ENCODE measurements at regions not wholly inside any gene's neighbourhood (a gene's known extent, or its start where the extent isn't known, plus 50 kb on each side); places are given as distances from the start of the nearest gene placed in this dataset.
"Not testable (repeated sequence)": the region's sequence is repeated elsewhere in the genome, so short reads cannot be mapped to it uniquely, and the experiment has no call there.

DNA sequence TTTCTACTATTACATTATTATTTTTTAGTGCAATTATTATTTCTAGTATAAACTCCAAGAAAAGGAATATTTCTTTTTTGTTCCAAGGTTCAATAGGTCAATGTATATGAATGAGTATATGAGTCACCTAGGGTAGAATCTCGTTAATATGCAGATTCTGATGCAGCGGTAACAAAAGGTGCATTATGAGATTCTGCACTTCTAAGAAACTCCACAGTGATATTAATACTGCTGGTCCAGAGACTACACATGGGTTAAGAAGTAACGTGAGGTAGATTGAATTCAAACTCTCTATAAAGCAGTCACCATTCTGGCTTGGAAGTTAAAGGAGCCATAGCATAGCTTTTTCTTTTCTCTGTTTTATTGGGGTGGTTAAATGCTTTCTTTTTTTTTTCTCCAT, 596.2 kb upstream of the TBL1XR1 start:
- peaks cover 17% of the 10 kb centered on the region for H3K4me1 ChIP-seq
- H3K4me3 ChIP-seq (ENCODE audit: low read depth, low read length): no peak overlapping the region
- H3K36me3 ChIP-seq: no peaks in the 10 kb centered on the region
- H3K27me3 ChIP-seq: no peaks in the 10 kb centered on the region
- no peak for DNase-seq
- no peaks in the 10 kb centered on the region for H3K9me3 ChIP-seq
- TF ChIP-seq, protein P1, sequence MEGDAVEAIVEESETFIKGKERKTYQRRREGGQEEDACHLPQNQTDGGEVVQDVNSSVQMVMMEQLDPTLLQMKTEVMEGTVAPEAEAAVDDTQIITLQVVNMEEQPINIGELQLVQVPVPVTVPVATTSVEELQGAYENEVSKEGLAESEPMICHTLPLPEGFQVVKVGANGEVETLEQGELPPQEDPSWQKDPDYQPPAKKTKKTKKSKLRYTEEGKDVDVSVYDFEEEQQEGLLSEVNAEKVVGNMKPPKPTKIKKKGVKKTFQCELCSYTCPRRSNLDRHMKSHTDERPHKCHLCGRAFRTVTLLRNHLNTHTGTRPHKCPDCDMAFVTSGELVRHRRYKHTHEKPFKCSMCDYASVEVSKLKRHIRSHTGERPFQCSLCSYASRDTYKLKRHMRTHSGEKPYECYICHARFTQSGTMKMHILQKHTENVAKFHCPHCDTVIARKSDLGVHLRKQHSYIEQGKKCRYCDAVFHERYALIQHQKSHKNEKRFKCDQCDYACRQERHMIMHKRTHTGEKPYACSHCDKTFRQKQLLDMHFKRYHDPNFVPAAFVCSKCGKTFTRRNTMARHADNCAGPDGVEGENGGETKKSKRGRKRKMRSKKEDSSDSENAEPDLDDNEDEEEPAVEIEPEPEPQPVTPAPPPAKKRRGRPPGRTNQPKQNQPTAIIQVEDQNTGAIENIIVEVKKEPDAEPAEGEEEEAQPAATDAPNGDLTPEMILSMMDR (IDR thresholded peaks at IDR 0.05; ENCODE audit: low read depth, low read length): no peak

DNA sequence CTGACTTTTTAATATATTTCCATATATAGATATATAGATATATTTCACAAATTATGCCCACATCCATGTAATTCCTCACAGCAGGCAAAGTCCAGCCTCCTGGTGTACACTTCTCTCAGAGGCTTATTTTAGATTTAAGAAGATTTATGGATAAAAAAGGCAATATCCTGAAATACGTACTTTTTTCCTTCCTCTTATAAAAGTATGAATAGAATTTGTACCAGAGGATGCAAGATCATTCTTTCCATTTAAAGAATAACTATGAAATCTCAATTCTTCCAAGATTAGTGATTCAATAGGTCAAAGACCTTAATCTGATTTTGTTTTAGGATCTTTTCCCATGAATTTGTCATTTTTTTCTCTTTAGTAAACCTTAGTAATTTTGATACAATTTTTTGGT, 597.9 kb upstream of the TBL1XR1 start:
- no peak for DNase-seq
- Histone ChIP-seq H3K36me3 (no peaks in the 10 kb centered on the region), H3K4me3 (ENCODE audit: low read depth, low read length) (no peak overlapping the region), H3K9me3 (no peaks in the 10 kb centered on the region), H3K27me3 (no peaks in the 10 kb centered on the region), H3K4me1 (peaks cover 8% of the 10 kb centered on the region; the same call in 1 of the 2 replicates)
- TF ChIP-seq, protein P1 (IDR thresholded peaks at IDR 0.05; ENCODE audit: low read depth, low read length): no peak

DNA sequence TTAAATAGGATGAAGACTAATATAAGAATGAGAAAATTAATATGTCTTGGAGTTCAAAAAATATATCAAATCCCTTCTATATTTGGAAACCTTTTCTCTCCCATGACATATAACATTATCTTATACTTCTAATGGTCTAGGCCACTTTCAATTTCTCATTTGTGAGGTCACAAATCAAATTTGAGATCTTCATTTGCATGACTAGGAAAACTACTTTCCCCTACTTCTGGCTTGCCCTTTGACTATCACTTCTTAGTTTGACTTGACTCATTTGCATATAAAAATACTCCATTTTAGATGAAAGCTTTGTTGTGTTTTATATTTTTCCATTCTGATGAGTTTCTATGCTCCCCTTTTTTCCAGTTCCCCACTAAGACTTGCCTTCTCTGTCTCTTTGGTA, 598.6 kb upstream of the TBL1XR1 start:
- TF ChIP-seq, protein P1 (IDR thresholded peaks at IDR 0.05; ENCODE audit: low read depth, low read length): no peak
- no peaks in the 10 kb centered on the region for H3K9me3 ChIP-seq
- H3K36me3 ChIP-seq: no peaks in the 10 kb centered on the region
- no peak overlapping the region for H3K4me3 ChIP-seq (ENCODE audit: low read depth, low read length)
- H3K27me3 ChIP-seq: no peaks in the 10 kb centered on the region
- peaks cover 8% of the 10 kb centered on the region; the same call in 1 of the 2 replicates for H3K4me1 ChIP-seq
- DNase-seq: no peak

DNA sequence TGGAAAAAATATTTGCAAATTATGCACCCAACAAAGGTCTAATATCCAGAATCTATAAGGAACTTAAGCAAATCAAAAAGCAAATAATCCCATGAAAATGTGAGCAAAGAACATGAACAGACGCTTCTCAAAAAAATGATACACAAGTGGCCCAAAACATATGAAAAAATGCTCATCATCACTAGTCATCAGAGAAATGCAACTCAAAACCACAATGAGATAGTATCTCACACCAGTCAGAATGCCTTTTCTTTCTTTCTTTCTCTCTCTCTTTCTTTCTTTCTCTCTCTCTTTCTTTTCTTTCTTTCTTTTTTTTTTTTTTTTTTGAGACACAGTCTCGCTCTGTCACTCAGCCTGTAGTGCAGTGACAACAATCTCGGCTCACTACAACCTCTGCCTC, 602.9 kb upstream of the TBL1XR1 start:
- not testable (repeated sequence) for H3K36me3 ChIP-seq; H3K4me1 ChIP-seq; DNase-seq; H3K9me3 ChIP-seq; H3K27me3 ChIP-seq; H3K4me3 ChIP-seq (ENCODE audit: low read depth, low read length)

DNA sequence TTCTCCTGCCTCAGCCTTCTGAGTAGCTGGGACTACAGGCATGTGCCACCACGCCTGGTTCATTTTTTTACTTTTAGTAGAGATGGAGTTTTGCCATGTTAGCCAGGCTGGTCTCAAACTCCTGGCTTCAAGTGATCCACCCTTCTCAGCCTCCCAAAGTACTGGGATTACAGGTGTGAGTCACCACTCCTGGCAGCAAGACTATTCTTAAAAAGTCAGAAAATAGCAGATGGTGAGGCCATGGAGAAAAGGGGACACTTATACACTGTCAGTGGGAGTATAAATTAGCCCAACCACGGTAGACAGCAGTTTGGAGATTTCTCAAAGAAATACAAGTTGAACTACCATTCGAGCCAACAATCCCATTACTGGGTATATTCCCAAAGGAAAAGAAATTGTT, 603.3 kb upstream of the TBL1XR1 start:
- Histone ChIP-seq H3K4me3 (ENCODE audit: low read depth, low read length) (no peak overlapping the region), H3K36me3 (no peaks in the 10 kb centered on the region), H3K4me1 (peaks cover 5% of the 10 kb centered on the region; the same call in 1 of the 2 replicates), H3K9me3 (no peaks in the 10 kb centered on the region), H3K27me3 (no peaks in the 10 kb centered on the region)
- DNase-seq: no peak
- TF ChIP-seq, protein P1 (IDR thresholded peaks at IDR 0.05; ENCODE audit: low read depth, low read length): no peak

DNA sequence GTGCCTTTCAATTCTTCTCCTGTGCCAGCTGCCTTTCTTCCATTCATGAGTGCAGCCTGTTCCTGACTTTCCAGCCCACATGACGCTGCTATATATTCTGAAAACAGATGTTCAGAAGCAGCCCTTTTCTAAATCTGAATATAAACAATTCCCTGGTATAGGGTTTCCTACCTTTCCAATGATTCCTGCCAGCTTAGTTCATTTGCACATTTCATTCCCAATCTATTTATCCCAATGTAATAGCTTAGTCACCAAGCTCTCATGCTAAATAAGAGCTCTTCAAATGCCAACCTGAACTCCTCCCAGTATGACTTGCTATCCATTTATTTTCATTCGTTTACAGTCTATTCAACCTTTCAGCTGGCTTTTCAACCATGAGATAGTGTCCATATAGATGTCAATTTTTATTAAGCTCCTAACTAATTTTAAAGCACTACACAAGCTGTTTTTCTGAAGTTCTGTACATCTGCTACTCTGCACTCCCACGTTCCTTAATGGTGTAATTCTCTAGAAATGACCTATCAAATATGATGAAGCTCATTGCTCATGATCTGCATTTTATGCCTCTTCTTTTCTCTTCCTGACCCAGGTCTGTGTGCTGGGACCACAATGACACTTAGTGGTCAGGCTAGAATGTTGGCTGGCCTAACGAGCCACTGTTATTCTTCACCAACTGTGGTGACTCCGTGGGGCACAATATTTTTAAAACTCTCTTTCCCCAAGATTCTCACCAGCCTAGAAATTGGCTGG, 605.0 kb upstream of the TBL1XR1 start:
- TF ChIP-seq, protein P1 (IDR thresholded peaks at IDR 0.05; ENCODE audit: low read depth, low read length): no peak
- no peak overlapping the region for H3K4me3 ChIP-seq (ENCODE audit: low read depth, low read length)
- H3K27me3 ChIP-seq: no peaks in the 10 kb centered on the region
- no peaks in the 10 kb centered on the region for H3K9me3 ChIP-seq
- H3K4me1 ChIP-seq: peaks cover 5% of the 10 kb centered on the region; the same call in 1 of the 2 replicates
- H3K36me3 ChIP-seq: no peaks in the 10 kb centered on the region
- DNase-seq: no peak

Measured in BE2C (cell line).